NCI-H146 (cell line): ENCODE measurements at regions not wholly inside any gene's neighbourhood (a gene's known extent, or its start where the extent isn't known, plus 50 kb on each side); places are given as distances from the start of the nearest gene placed in this dataset.
"Not testable (repeated sequence)": the region's sequence is repeated elsewhere in the genome, so short reads cannot be mapped to it uniquely, and the experiment has no call there.

Experiments used
- DNase-seq: peaks from one replicate; lab custom pipeline; 2025; lab: John Stamatoyannopoulos, UW

DNA sequence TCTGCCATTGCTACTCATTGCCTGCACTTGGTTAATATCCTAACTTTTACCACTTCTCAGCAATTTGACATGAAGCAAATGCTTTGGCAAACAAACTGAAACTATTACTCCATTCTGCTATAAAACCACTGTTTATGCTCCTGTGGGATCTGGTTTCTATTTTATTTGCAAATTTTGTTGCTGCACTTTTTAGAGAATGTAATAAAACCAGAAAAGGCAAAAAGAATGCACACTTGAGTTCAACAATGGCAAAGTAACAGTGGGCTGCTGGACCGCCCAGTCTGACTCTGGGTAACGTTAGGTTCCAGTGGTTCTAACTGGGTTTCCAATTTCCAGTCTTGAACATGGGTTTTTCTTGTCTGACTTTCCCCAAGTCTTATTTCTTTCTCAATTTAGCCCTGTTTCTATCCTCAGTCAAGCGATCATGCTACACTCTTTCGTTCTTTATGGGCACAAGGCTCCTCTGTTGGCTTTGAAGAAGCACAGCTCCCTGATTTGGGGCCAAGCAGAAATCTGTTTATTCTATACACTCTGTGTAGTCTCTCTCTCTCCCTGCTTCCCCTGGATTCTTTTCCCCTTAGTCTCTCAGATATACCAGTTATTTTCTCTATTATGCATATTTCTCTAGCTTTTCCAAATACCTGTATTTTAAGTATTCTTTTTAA, 129.2 kb upstream of the FAM3C start:
- no peak for DNase-seq

DNA sequence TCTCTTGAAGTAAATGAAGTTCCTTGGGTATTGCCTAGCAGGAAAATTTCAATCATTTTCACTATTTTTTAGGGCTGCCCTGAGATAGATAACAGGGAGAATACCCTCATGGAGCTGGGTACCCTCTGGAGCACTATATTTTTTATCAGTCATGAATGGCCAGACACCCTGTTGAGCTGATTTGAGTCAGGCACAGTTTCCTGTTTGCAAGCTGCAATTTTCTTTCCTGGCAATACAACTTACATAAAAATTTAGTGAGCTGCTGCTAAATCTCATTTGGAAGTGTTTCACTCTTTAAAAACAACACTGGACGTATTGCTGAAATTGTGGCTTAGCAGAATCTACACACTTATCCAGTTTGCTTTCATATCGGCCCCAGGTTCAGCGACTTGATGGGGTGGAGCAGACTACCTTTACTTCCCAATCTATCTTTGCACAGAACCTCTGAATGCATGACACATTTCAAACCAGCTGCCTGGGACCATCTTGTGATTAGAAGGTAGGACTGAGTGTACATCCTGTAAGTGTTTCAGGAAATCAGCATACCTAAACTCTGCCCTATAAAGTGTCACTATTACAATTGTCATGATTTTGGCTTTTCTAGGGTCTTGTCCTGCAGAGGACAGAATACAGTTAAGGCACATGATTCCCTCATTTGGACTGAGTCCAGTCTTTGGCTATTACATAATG, 125.7 kb upstream of the FAM3C start:
- DNase-seq, result no peak

DNA sequence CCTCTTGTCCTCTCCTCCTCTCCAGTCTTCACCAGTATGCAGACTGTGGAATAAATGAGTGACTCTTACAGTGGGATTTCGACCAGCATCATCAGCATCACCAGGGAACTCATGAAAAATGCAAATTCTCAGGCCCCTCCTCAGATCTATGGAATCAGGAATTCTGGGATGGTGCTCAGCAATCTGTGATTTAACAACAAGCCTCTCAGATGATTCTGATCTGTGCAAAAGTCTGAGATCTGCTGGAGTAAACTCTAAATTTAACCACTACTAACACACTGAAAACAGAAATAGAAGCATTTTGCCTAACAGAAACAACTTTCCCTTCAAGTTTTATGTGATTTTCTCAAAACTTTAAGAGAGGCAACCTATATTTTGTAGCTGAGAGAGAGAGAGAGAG, 124.8 kb upstream of the FAM3C start:
- DNase-seq, result no peak

DNA sequence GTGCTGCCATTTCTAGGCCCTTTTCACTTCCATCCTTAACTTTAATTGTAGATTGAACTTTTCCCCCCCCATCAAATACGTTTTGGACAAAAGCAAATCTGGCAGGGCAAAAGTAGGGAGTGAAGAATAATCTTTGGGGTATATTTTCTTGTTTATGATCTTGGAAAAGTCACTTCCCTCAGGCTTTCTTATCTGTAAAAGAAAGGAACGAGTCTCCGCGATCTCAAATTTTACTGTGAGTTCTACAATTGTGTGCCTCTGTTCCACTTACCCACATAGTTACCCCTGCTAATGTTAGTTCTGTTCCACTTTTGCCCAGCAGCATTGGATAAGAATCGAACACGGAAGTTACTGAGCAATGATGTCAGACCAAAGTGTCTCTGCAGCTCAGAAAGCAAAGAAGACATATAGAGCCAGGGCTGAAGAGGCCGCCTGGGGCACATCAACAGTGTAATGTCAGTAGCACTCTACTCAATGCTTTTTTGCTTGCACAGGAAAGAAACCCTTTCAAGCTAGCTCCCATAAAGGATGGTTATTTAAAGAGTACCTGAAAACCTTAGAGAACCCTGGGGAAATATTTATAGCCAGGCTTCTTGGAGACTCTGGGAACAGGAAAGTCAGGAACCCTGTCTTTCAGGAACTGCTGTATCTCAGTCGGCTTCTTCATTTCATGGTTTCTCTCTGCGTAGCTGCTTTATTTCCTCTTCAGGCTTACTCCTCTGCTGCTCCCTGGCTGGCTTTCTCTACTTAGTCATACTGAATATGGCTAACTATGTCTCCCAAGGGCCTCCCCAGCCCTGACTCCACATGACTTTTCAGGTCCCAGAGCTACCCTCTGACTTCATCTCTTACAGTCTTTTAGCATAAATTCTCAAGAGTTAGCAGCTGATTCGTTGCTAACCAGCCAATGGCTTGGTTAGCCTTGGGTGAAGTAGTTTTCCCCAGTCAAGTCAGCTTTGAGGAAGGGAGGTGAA, 123.7 kb upstream of the FAM3C start:
- no peak for DNase-seq

DNA sequence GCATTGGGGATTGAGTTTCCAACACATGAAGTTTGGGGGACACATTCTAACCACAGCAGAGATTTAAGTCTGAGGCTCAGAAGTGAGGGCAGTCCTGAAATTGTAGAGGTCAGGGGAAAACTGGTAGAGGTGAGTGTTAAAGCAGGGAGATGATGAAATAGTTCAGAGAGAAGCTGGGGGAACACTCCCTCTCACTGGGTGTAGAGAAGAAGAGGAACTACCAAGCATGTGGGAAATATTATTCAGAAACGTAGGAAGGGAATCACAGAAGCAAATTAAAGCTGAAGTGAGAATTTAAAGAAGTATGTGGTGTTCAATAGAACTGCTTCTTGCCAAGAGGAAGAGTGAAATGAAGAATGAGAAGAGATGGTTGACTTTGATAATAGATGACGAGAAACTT, 121.5 kb upstream of the FAM3C start:
- DNase-seq, result no peak

DNA sequence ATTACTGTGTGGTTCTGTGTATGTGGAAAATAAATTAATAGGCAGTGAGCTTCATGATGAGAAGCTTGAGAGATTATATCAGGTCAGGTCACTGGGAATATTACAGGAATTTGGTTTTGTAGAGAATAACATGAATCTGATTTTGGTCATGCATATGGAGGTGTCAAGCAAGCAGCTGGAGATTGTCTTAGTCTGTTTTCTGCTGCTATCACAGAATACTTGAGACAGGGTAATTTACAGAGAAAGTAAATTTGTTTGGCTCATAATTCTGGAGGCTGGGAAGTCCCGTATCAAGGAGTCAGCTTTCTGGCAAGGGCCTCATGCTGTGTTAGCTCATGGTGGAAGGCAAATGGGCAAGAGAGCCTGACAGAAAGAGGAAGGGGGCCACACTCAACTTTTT, 120.7 kb upstream of the FAM3C start:
- DNase-seq, result no peak

DNA sequence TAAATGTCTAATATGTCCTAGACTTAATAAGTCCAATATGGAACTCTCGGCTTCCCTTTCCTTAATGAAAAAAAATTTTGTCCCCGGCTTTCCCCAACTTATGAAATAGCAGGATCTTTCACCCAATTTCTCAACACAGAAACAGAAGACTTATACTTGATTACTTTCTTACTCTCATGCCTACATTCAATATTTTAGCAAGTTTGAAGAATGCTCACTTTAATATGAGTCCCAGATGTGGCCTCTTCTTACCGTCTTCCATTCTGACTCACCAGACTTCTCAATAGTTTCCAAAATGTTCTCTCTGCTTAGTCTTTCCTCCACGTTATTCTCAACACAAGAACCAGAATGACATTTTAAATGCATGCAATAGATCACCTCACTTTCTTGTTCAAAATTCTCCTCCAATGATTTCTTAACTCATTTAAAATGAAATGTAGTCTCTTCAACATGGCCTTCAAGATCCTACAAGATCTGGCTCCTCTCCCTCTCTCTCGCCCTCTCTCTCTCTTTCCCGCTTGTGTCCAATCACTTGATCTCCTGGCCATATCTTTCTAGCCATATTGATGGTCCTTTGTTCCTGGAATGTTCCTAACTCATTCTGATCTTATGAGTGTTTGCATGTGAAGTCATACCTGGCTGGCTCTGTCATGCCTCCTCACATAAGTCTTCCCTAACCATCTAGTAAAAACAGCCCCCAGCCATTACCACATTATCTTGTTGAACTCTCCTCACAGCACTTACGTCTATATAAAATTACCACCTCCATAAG, 119.7 kb upstream of the FAM3C start:
- no peak for DNase-seq

DNA sequence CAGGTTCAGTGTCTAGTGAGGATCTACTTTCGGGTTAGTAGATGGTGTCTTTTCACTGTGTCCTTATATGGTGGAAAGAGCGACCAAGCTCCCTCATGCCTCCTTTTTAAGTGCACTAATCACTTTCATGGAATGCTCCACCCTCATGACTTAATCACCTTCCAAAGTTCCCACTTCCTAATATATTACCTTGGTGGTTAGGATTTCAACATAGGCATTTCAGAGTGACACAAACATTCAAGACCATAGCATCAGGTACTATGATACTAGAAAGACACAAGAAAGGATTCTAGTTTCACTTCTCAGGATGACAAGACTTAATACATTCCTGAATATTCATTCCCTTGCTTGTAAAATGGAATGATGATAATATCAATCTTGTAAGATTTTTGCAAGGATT, 119.1 kb upstream of the FAM3C start:
- DNase-seq, result no peak

DNA sequence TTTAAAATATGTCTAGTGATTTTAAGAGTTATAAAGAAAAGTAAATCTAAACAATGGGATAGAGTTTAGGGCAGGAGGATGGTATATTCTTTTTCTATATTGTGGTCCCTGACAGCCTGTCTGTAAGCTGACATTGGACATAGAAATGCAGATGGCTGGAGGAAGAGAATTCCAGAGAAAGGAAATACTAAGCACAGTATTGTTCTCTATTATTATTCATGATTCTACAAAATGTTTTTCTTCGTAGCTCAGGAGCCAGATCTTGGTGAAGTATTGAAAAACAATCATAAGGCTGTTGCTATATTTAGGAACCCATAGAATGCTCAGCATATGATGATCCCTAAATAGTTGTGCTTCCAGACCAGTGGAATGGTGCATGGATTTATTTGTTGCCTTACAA, 117.0 kb upstream of the FAM3C start:
- DNase-seq, result no peak

DNA sequence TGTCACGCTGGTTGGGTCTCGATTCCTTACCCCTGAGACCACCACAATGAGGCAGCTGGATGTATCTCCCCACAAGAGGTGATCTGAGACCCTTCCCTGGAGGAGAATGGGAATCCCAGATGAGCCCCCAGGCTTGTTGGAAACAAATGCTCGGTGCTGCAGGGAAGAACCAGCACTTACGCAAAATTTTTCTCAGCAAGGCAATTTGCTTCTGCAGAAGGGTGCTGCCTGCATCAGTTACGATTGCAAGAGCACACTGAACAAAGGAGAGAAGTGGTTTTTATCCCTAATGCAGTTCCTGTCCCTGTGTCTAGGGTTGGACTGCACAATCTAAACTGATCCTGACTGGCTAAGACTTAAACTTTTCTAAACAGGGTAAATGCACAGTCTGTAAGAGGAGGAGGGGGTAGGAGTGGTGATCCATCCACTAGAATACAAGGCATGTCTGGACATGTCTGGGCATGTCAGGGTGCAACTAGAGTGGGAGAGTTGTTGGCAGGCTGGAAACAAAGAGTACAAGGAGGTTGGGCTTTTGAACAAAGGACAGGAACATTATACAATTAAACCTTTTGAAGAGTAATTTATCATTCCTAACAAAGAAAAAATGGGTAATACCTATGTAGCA, 114.9 kb upstream of the FAM3C start:
- no peak for DNase-seq

DNA sequence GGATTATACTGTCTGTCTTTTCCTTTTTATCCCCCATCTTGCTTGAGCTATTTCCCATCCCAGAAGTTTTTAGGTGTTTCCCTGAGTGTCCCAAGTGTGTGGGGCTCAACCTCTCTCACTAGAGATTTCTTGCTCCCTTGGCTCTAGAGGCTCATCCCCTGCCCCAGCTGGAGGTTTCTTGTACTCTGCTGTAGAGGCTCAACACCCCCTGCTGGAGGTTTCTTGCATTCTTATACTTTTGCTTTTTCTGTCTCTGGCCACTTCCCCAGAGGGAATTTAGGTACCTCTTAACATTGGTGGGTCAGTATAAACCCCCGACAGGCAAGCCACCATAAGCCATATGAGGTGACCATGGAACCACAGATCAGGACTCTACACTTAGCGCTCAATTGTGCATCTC, 114.2 kb upstream of the FAM3C start:
- DNase-seq, result no peak

DNA sequence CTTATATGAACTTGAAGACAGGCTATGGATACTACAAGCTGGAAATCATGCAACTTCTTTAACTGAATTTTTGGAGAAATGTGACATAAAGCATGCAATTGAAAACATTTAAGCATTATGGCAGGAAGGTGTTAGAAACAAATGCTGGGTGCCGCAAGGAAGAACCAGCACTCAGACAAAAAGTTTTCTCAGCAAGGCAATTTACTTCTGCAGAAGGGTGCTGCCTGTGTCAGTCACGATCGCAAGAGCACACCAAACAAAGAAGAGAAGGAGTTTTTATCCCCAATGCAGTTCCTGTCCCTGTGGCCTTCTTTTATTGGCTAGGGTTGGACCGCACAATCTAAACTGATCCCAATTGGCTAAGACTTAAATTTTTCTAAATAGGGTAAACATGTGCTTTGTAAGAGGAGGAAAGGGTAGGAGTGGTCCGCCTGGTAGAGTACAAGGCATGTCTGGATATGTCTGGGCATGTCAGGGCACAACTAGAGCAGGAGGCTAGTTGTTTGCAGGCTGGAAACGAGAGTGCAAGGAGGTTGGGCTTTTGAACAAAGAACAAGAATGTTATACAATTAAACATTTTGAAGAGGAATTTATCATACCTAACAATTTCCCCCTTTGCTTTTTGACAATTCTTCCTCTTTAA, 109.6 kb upstream of the FAM3C start:
- DNase-seq, result no peak

DNA sequence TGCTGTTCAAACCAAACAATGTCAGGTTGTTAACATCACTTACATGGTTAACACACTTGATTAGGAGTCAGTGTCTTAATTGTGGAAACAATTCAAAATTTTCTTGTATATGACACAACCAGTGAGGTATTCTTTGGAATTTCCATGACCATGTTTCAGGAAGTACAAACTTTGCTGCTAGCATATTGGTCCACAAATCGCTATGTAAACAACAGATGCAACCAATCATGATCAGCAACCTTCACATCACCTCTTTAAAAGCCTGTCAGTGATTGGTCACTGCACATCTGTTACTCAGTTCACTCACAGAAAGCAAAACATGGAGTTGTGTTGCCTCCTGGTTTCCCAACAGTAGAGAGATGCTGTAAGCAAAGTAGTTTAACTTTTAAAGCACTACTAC, 108.9 kb upstream of the FAM3C start:
- DNase-seq, result no peak

DNA sequence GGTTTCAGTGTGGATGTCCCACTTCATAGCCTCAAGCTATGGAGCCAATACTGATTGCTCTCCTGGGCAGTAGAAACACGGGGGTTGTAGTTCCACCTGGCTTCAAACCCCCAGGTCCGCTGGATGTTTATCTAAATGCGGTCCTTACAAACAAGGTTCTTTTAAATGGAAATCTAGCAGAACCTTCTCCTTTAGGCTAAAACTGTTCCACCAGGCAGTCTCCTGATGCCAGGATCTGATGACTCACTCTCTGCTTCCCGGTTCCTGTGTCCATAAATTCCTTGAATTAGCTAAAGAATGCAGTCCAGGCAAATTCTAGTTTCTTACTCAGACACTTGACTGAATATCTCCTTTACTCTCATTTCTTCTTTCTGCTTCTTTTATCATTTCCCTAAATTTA, 108.4 kb upstream of the FAM3C start:
- DNase-seq, result no peak

DNA sequence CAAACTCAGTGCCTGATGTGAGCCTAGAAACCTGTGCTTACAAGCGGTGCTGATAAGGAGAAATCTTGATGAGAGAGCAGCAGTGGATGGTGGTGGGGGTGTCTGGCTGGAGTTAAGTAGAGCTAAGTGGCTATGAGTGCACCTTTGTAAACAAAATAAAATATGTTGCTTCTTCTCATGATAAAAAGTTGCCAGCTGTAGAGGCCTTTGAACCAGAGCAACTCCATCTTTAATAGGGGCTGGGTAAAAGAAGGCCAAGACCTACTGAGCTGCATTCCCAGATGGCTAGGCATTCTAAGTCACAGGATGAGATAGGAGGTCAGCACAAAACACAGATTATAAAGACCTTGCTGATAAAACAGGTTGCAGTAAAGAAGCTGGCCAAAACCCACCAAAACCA, 107.6 kb upstream of the FAM3C start:
- no peak for DNase-seq

DNA sequence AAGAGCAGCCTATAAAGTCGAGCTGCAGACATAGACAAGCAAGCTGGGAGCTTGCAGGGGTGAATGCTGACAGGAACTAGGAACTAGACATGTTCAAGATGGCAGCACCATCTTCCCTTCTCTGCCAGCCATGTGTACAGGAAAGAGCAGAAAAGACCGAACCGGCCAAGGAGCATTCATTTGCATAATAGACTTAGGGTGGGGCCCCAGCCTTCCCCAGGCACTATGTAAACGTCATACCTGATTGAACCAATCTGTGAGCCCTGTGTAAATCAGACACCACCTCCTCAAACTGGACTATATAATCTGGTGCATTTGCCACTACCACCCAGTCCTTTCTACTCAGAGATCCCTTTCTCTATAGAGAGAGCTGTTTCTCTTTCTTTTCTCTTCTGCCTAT, 106.9 kb upstream of the FAM3C start:
- DNase-seq, result no peak

DNA sequence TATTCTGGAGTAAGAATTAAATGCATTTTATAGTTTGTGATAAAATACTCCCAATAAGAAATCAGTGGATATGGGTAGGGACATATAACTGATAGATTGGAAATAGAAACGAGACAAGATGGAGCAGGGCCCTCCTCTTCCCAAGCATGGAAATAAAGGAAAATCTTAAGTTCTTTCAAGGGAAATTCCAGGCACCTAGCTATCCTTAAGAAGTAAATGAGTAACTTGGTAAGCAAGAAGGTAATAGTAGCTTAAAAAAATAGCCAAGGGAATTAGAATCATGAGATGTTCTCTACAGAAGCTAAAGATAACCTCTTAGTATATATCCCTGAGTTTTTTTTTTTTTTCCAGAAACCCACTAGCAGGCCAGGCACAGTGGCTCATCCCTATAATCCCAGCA, 105.5 kb upstream of the FAM3C start:
- no peak for DNase-seq

DNA sequence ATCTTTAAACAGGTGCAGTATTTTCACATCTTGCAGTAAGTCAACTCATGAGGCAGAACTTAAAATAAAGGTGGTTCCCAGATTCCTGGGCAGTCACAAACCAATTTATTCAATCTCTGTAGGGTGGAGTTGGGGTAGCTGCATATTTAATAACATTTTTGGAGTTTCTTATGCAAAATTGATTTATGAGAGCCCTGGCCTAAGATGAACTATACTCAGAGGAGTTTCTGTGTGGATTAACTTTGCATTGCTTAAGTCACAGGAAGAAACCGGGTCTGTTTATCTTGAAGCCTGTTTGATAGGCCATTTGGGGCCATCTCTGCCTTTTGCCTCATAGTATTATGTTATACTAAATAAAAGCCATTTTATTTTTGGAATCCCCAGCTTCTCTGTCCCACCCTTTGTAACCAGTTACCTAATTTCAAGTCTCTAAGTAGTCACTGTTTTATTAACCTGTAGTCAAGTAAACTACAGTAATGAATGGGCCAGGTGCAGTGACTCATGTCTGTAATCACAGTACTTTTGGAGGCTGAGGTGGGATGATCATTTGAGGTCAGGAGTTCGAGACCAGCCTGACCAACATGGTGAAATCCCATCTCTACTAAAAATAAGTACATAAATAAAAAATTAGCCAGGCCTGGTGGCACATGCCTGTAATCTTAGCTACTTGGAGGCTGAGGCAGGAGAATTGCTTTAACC, 104.4 kb upstream of the FAM3C start:
- DNase-seq, result no peak

DNA sequence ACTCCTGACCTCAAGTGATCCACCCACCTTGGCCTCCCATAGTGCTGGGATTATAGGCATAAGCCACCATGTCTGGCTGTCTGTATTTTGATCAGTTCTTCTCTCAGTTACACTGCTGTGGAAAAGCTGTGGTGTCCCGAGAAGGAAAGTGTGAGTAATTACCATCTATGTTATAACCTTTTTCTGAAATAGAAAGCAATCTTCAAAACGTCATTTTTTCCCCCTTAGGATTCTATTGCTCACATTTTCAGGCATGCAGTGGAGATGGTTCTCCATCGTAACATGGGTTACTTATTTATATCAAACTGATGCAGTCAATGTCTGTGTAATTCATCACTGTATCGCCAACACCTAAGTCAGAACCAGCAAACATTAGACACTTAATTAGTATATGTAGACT, 103.5 kb upstream of the FAM3C start:
- DNase-seq, result no peak

DNA sequence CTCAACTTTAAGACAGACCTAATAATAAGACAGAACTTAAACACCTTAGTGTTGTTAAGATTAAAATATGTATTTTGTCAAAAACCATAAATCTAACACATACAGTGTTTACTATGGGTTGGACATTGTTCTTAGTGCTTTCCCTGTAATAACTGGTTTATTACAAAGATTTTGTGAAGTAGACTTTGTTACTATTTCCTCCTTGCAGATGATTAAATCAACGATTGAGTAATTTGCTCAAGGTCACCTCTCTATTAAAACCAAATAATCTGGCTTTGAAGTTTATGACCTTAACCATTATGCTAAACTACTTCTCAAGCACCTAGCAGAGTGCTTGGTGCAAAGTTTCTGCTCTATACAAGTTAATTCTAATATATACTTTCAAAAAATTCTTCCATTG, 102.7 kb upstream of the FAM3C start:
- DNase-seq, result no peak

DNA sequence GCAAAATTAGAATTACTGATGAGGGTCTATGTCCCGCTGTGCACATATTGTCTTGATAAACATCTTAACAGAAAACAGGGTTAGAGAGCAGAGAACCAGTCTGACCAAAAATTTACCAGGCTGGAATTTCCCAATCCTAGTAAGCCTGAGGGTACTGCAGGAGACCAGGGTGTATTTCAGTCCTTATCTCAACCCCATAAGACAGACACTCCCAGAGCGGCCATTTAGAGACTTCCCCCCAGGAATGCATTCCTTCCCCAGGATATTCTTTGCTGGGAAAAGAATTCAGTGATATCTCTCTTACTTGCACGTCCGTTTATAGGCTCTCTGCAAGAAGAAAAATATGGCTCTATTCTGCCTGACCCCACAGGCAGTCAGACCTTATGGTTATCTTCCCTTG, 101.4 kb upstream of the FAM3C start:
- not testable (repeated sequence) for DNase-seq
